GM06990 (cell line): ENCODE measurements at regions not wholly inside any gene's neighbourhood (a gene's known extent, or its start where the extent isn't known, plus 50 kb on each side); places are given as distances from the start of the nearest gene placed in this dataset.

Experiments
- DNase-seq: peaks from one replicate; pipeline ENCODE4 v3.0.0-alpha.2; 2011; ENCODE audit not compliant: insufficient read length; ENCODE audit errors: extremely low read depth
- H3K27me3 ChIP-seq: replicated peaks from 2 replicates; pipeline ENCODE4 v1.6.0; 2011; ENCODE audit warnings: low read length; ENCODE audit not compliant: control insufficient read depth, insufficient read depth
- H3K36me3 ChIP-seq: 2 replicates; pipeline ENCODE4 v1.5.1; 2011; ENCODE audit warnings: low read length; ENCODE audit not compliant: control insufficient read depth, insufficient read depth
- H3K4me3 ChIP-seq: replicated peaks from 2 replicates; pipeline ENCODE4 v1.5.1; 2011; ENCODE audit warnings: low read depth, mild to moderate bottlenecking, control low read depth, low read length
- TF ChIP-seq, protein P1 (sequence below): IDR thresholded peaks from 2 replicates; pipeline ENCODE4 v1.5.1; 2011; ENCODE audit warnings: low read length, control low read depth, mild to moderate bottlenecking, inconsistent platforms; ENCODE audit not compliant: insufficient read depth, poor library complexity, severe bottlenecking

DNA sequence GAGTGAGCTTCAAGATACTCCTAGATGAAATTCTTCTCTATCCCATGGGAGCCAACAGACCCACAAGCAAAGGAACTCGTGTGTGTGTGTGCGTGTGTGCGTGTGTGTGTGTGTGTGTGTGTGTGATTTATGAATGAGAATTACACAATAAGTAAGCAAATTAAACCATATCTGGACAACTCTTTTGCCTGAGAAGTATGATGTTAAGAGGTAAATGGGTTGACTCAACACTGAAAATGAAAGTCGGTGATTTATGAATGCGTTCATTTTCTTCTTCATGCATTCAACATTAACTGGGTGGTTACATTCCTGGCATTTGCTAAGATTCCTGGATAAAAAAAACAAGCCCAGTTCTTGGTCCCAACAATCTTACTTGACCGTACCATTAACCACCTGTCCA is 171.3 kb upstream of the ZNF462 start:
- DNase-seq = no peak
- H3K27me3 ChIP-seq = no peaks in the 10 kb centered on the region
- no peaks in the 10 kb centered on the region for H3K36me3 ChIP-seq
- H3K4me3 ChIP-seq = no peak overlapping the region
- TF ChIP-seq, protein P1, sequence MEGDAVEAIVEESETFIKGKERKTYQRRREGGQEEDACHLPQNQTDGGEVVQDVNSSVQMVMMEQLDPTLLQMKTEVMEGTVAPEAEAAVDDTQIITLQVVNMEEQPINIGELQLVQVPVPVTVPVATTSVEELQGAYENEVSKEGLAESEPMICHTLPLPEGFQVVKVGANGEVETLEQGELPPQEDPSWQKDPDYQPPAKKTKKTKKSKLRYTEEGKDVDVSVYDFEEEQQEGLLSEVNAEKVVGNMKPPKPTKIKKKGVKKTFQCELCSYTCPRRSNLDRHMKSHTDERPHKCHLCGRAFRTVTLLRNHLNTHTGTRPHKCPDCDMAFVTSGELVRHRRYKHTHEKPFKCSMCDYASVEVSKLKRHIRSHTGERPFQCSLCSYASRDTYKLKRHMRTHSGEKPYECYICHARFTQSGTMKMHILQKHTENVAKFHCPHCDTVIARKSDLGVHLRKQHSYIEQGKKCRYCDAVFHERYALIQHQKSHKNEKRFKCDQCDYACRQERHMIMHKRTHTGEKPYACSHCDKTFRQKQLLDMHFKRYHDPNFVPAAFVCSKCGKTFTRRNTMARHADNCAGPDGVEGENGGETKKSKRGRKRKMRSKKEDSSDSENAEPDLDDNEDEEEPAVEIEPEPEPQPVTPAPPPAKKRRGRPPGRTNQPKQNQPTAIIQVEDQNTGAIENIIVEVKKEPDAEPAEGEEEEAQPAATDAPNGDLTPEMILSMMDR = no peak

DNA sequence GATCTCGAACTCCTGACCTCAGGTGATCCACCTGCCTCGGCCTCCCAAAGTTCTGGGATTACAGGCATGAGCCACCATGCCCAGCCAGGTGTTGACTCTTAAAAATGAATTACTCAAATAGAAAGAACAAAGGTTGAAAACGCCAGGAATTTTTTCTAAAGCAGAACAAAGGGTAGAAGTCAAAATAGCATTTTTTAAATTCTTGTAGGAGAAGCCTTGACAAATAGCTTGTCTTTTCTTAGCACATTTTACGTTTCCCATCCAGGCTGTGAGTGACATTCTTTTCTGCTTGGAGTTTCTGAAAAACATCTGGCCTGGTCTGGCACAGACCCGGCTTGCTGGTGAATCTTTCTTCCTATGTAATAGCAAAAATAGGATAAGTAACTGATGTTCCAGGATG is 169.4 kb upstream of the ZNF462 start:
- no peak for DNase-seq
- TF ChIP-seq, protein P1 = no peak
- no peaks in the 10 kb centered on the region for H3K36me3 ChIP-seq
- no peaks in the 10 kb centered on the region for H3K27me3 ChIP-seq
- H3K4me3 ChIP-seq = no peak overlapping the region

DNA sequence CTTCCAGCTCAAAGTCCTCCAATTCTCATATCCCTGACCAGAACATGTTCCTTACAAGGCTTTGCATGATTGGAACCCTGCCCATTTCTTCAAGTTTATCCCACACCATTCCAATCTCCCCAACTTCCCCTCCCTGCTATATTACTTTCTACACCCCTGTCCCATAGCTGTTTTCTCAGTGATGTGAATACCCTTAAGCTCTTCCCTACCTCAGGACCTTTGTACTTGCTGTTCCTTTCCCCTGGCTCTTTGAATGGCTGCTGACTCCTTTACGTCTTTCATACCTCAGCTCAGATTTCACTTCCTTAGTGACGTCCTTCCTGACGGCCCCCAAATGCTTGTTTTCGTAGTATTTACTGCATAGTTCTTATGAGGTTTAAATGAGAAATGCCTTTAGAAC is 166.2 kb upstream of the ZNF462 start:
- no peaks in the 10 kb centered on the region for H3K27me3 ChIP-seq
- H3K36me3 ChIP-seq = no peaks in the 10 kb centered on the region
- H3K4me3 ChIP-seq = no peak overlapping the region
- TF ChIP-seq, protein P1 = no peak
- no peak for DNase-seq

DNA sequence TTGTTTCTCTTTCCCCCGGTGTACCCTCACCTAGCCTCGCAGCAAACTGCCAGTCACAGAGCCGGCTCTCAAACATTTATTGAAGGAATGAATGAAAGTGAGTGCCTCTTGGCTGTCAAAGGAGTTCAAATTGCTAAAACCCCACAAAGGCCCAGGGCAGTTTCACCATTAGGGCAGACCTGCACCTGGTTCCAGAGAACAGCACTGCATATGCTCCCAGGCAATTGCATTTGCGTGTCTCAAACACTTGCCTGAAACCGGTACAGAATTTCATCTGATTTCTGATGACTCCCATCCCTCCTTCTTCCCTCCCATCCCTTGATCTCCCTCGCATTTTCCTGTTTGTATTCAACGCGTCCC is 165.6 kb upstream of the ZNF462 start:
- Histone ChIP-seq H3K4me3 (no peak overlapping the region), H3K27me3 (no peaks in the 10 kb centered on the region), H3K36me3 (no peaks in the 10 kb centered on the region)
- DNase-seq = no peak
- TF ChIP-seq, protein P1 = no peak

DNA sequence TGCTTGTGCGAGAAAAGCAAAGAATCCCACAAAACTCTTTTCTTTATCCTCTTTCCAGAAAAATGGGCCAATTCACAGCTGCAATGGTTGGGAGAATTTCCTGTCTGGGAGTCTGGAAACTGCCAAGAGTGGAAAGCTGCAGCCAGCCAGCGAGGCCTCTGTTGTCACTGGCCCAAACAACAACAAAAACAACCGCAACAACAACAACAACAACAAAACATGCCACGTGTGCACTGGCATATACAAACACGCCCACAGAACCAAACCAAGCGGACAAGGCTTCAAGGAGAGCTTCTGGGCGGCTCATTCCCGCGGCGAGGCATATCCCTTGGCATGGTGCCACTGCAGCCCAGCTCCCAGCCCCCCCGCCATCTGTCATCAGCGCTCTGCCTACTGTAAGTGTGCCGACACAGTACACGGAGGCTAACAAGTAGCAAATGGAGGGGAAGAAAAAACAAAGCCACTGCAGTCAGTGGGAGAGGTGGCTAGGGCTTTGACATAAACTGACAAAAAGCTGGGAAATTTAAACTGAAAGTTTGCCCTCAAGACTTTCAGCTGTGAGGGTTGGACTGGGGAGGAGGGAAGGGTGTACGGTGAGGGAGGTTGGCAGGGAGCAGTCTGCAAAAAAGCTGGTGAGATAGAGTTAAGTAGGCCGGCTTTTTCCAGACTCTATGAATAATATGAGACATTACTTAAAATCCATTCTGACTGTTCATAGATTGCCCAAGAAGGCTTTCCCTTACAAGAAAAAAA is 165.0 kb upstream of the ZNF462 start:
- DNase-seq = no peak
- no peaks in the 10 kb centered on the region for H3K27me3 ChIP-seq
- H3K36me3 ChIP-seq = no peaks in the 10 kb centered on the region
- TF ChIP-seq, protein P1 = no peak
- H3K4me3 ChIP-seq = no peak overlapping the region

DNA sequence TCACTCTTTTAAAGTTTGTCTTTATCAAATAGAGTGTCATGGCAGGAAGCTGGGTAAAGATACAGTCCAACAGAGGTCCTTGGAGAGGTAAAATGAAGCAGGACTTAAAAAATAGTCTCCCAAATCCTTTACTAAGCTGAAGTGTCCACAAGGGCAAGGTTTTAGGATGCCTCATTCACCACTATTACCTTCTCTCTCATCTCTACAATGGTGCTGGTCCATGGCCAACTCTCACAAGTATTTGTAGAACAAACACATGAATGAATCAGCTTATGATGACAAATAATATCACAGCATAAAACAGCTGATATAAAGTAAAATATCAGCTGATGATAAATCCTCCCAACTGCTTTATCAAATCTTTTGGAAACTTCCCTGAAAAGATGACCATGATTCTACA is 162.3 kb upstream of the ZNF462 start:
- H3K27me3 ChIP-seq = no peaks in the 10 kb centered on the region
- H3K36me3 ChIP-seq = no peaks in the 10 kb centered on the region
- TF ChIP-seq, protein P1 = no peak
- no peak overlapping the region for H3K4me3 ChIP-seq
- no peak for DNase-seq
